Omental fat pad (tissue), 3 donors: ENCODE measurements at regions not wholly inside any gene's neighbourhood (a gene's known extent, or its start where the extent isn't known, plus 50 kb on each side); places are given as distances from the start of the nearest gene placed in this dataset.

Experiments used
- ATAC-seq: fragments of 150-250 bp; one replicate; pipeline ENCODE4 v1.9.1; 2016; ENCODE audit warnings: mild to moderate bottlenecking, moderate library complexity; ENCODE audit not compliant: low FRiP score
- DNase-seq: peaks from one replicate; pipeline ENCODE4 v3.0.0-alpha.2; 2019; ENCODE audit warnings: low spot score
- TF ChIP-seq, protein P1 (sequence below), 3 donors: fragments of 450-650 bp; IDR thresholded peaks; one replicate each; pipeline ENCODE4 v1.5.1; 2016 to 2017; ENCODE audit warnings: antibody characterized with exemption in 3 of 3, mild to moderate bottlenecking in 3 of 3, moderate library complexity in 2 of 3

DNA sequence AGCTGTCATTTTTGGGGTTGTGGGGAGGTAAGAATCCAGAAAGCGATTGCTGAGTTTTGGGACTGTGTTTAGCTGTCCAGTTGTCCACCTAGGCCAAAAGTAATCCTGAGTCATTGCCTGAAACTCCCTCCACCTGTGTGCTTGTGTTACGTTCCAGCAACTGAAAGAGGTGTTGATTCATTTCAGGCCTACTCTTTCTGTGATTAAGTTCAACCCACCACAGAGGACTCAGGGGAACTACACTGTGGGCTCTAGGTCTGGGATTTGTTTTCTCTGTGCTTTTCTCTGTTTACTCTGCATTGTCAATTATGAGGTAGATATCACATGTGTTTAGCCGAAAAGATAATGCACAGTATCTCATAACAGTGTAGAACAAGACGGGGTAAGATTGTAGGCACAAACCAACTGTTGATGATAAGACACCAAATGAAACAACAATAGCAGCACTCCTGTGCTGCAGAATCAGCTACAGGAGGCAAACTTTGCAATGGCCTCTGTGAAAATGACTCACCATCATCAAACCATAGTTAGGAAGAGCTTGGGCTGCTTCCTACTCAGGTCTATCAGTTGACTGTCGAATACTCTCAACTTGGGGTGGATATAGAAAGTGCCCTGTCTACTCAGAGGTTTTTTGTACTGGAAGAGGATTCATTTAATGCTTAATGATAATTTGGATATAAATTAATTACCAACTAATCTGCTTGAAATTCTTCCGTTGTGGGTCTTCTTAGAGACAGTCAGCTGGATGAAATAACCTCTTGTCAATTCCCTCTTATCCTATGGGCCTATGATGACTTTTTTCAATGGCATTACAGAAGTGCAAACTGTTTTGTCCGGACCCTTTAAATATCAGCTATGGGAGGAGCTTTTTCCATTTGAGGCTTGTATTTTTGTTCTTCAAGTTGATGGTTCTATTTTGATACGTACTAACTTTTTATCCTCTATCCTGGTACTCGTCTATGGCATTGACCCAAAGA, 385.9 kb downstream of the BMP4 start:
- ATAC-seq (no peak), DNase-seq (no peak)
- TF ChIP-seq, protein P1, sequence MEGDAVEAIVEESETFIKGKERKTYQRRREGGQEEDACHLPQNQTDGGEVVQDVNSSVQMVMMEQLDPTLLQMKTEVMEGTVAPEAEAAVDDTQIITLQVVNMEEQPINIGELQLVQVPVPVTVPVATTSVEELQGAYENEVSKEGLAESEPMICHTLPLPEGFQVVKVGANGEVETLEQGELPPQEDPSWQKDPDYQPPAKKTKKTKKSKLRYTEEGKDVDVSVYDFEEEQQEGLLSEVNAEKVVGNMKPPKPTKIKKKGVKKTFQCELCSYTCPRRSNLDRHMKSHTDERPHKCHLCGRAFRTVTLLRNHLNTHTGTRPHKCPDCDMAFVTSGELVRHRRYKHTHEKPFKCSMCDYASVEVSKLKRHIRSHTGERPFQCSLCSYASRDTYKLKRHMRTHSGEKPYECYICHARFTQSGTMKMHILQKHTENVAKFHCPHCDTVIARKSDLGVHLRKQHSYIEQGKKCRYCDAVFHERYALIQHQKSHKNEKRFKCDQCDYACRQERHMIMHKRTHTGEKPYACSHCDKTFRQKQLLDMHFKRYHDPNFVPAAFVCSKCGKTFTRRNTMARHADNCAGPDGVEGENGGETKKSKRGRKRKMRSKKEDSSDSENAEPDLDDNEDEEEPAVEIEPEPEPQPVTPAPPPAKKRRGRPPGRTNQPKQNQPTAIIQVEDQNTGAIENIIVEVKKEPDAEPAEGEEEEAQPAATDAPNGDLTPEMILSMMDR (IDR thresholded peaks at IDR 0.05), result no peak

- TF ChIP-seq, protein P1 (IDR thresholded peaks at IDR 0.05), result no peak
- no peak for DNase-seq
- no peak for ATAC-seq
Measured at GRCh38 chr14:53569446-53569845, 387.2 kb downstream of the BMP4 start.

DNA sequence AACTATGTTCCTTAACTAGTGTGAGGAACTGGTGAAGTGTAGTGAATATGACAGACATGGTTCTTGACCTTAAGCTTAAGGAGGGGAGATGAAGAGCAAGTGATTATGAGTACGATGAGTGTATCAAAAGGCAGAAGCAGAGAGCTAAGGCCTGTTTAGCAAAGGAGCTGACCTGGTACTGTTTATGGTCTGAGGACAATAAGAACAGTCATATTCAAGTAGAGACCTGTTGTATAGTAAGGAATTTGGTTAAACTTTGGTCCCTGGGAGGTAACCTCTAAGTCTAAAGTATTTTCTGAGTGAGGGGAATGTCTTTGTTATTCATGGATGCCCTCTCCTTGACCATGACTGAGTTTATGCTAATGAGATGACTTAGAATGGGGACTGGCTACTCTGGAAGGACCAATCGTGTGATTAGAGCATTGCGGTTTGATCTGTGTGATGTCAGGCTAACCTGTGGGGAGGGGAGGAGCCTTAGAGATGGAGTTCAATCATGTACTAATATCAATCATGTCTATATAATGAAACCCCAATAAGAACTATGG, 389.3 kb downstream of the BMP4 start:
- TF ChIP-seq, protein P1 (IDR thresholded peaks at IDR 0.05), result no peak

GRCh38 chr14:53564870-53565269, 391.8 kb downstream of the BMP4 start:
- no peak for DNase-seq
- no peak for ATAC-seq
- TF ChIP-seq, protein P1 (IDR thresholded peaks at IDR 0.05), result no peak

More for the DNA sequence above, 389.3 kb downstream of the BMP4 start:
- ATAC-seq (no peak), DNase-seq (no peak)

DNA sequence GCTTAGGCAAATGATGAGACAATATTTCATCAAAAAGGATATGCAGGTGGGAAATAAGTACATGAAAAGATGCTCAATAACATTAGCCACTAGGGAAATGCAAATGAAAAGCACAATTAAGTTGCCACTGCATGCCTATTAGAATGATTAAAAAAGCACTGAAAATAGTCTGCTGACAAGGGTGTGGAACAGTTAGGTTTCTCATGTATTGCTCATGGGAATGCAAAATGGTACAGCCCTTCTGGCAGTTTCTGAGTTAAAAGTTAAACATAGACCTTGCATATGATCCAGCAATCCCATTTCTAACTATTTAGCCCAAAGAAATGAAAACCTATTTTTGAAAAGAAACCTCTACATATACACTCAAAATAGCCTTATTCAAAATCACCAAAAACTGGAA, 393.0 kb downstream of the BMP4 start:
- TF ChIP-seq, protein P1 (IDR thresholded peaks at IDR 0.05), result no peak
- ATAC-seq (no peak), DNase-seq (no peak)

DNA sequence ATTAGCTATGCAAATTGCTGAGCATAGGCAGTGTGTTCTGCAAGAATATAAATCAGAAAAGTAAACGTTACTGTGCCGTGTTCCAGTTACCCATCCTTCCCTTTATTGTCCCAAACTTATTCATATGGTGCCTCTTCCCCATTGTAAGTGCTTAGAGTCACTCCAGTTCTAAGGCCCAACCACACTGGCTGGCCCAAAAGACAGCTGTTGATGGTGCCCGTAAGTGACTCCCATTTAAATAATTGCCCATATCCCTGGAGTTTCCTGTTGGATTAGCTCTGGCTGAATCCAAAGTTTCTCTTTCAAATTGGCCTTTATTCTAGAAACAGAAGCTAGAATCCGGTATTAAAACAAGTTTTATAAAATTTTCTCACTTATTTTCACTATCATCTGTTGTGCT, 400.1 kb upstream of the DDHD1 start:
- DNase-seq, result no peak
- ATAC-seq, result no peak
- TF ChIP-seq, protein P1 (IDR thresholded peaks at IDR 0.05), result no peak
